Liver (tissue), 7 donors: ENCODE measurements at regions not wholly inside any gene's neighbourhood (a gene's known extent, or its start where the extent isn't known, plus 50 kb on each side); places are given as distances from the start of the nearest gene placed in this dataset.

Source experiments
- DNase-seq: peaks from one replicate; pipeline ENCODE4 v3.0.0-alpha.2; 2017; ENCODE audit warnings: low spot score
- H3K27ac ChIP-seq, 2 donors: one replicate each; pipeline ENCODE4 v1.7.0; 2013; ENCODE audit warnings: inconsistent platforms in 2 of 2, low read length in 2 of 2, control low read depth in 1 of 2, low read depth in 1 of 2, mild to moderate bottlenecking in 1 of 2
- H3K27me3 ChIP-seq, 4 donors: one replicate each; pipeline versions ENCODE4 v1.6.1 to v1.7.0; 2013; ENCODE audit warnings: low read length in 3 of 4, inconsistent platforms in 1 of 4, mild to moderate bottlenecking in 1 of 4, moderate library complexity in 1 of 4; ENCODE audit not compliant: control insufficient read depth in 4 of 4, insufficient read depth in 4 of 4
- H3K36me3 ChIP-seq, 4 donors: one replicate each; pipeline versions ENCODE4 v1.6.1 to v1.7.0; 2013; ENCODE audit warnings: low read length in 3 of 4, mild to moderate bottlenecking in 3 of 4, low read depth in 1 of 4, moderate library complexity in 1 of 4; ENCODE audit not compliant: control insufficient read depth in 4 of 4, insufficient read depth in 3 of 4
- H3K4me1 ChIP-seq, 4 donors: one replicate each; pipeline versions ENCODE4 v1.6.1 to v1.7.0; 2013; ENCODE audit warnings: low read length in 3 of 4, mild to moderate bottlenecking in 3 of 4, moderate library complexity in 1 of 4; ENCODE audit not compliant: control insufficient read depth in 4 of 4, insufficient read depth in 4 of 4
- H3K4me3 ChIP-seq, 3 donors: one replicate each; pipeline versions ENCODE4 v1.6.1 to v1.7.0; 2013; ENCODE audit warnings: low read length in 3 of 3, control low read depth in 1 of 3, low read depth in 1 of 3, mild to moderate bottlenecking in 1 of 3
- H3K9ac ChIP-seq, 2 donors: one replicate each; pipeline ENCODE4 v1.7.0; 2013; ENCODE audit warnings: low read length in 2 of 2, mild to moderate bottlenecking in 2 of 2, moderate library complexity in 2 of 2, control low read depth in 1 of 2, low read depth in 1 of 2
- H3K9me3 ChIP-seq, 4 donors: one replicate each; pipeline versions ENCODE4 v1.6.1 to v1.7.0; 2013; ENCODE audit warnings: low read length in 3 of 4; ENCODE audit not compliant: control insufficient read depth in 4 of 4
- EGR1 ChIP-seq, 2 donors: IDR thresholded peaks; 2 replicates each; pipeline ENCODE4 v1.6.1; 2016 to 2018; ENCODE audit warnings: antibody characterized with exemption in 2 of 2, low read depth in 2 of 2
- FOXA1 ChIP-seq: IDR thresholded peaks from 2 replicates; pipeline ENCODE4 v1.6.1; 2016; ENCODE audit warnings: antibody characterized with exemption
- FOXA2 ChIP-seq: IDR thresholded peaks from 2 replicates; pipeline ENCODE4 v1.6.1; 2016; ENCODE audit warnings: antibody characterized with exemption
- HNF4A ChIP-seq, 2 donors: conservative IDR thresholded peaks; 2 replicates each; pipeline ENCODE4 v1.6.1; 2016; ENCODE audit warnings: antibody characterized with exemption in 2 of 2, mild to moderate bottlenecking in 2 of 2
- HNF4G ChIP-seq: IDR thresholded peaks from 2 replicates; pipeline ENCODE4 v1.6.1; 2016; ENCODE audit warnings: antibody characterized with exemption
- MAX ChIP-seq: IDR thresholded peaks from 2 replicates; pipeline ENCODE4 v1.6.1; 2016; ENCODE audit warnings: antibody characterized with exemption
- NR2F2 ChIP-seq: IDR thresholded peaks from 2 replicates; pipeline ENCODE4 v1.6.1; 2016; ENCODE audit warnings: antibody characterized with exemption
- RAD21 ChIP-seq, 2 donors: IDR thresholded peaks; 2 replicates each; pipeline ENCODE4 v1.6.1; 2016; ENCODE audit warnings: antibody characterized with exemption in 2 of 2, mild to moderate bottlenecking in 2 of 2
- RXRA ChIP-seq, 2 donors: IDR thresholded peaks; 2 replicates each; pipeline ENCODE4 v1.6.1; 2017 to 2018; ENCODE audit warnings: antibody characterized with exemption in 2 of 2, mild to moderate bottlenecking in 1 of 2
- TAF1 ChIP-seq: conservative IDR thresholded peaks from 2 replicates; pipeline ENCODE4 v1.6.1; 2016; ENCODE audit warnings: antibody characterized with exemption, mild to moderate bottlenecking
- ZBTB33 ChIP-seq: IDR thresholded peaks from 2 replicates; pipeline ENCODE4 v1.6.1; 2016; ENCODE audit warnings: antibody characterized with exemption
- WGBS: extraction: QIAGEN DNeasy Blood & Tissue Kit; methylation state at CpG from one replicate; pipeline ENCODE4 v1.1.7; 2013; 5-methylcytosine and 5-hydroxymethylcytosine counted together
- donor health status: healthy.
- donor health status: healthy.
- donor health status: healthy.
- donor health status: healthy.

- no peaks in the 10 kb centered on the region for H3K9me3 ChIP-seq
- peaks cover 0 to 3% (median 0%) of the 10 kb centered on the region in 4 donors for H3K27me3 ChIP-seq
- no peaks in the 10 kb centered on the region for H3K36me3 ChIP-seq
- DNase-seq: no peak
- H3K27ac ChIP-seq: no peak overlapping the region
- TF ChIP-seq HNF4A (conservative IDR thresholded peaks at IDR 0.05) (no peak), MAX (no peak), ZBTB33 (no peak), NR2F2 (no peak), FOXA2 (no peak), EGR1 (IDR thresholded peaks at IDR 0.05; ENCODE audit: low read depth in 2 of 2) (no peak), HNF4G (no peak), RAD21 (IDR thresholded peaks at IDR 0.05) (no peak), FOXA1 (no peak)
- WGBS: 59% methylated on average over 7 of the region's 7 CpGs
- H3K4me1 ChIP-seq: no peaks in the 10 kb centered on the region
- H3K4me3 ChIP-seq: no peak overlapping the region
- no peak overlapping the region for H3K9ac ChIP-seq
Measured at GRCh38 chr2:80896576-80896975, 592.0 kb upstream of the LRRTM1 start.

- TF ChIP-seq MAX (no peak), FOXA1 (no peak), RXRA (IDR thresholded peaks at IDR 0.05) (no peak), TAF1 (no peak)
- no peak overlapping the region for H3K4me3 ChIP-seq
- no peak overlapping the region for H3K27ac ChIP-seq
- no peak overlapping the region for H3K9ac ChIP-seq
- 72% methylated on average over 3 of the region's 3 CpGs for WGBS
- H3K27me3 ChIP-seq: peaks cover 0 to 3% (median 0%) of the 10 kb centered on the region in 4 donors
- no peaks in the 10 kb centered on the region for H3K36me3 ChIP-seq
- H3K4me1 ChIP-seq: no peaks in the 10 kb centered on the region
- DNase-seq: no peak
- no peaks in the 10 kb centered on the region for H3K9me3 ChIP-seq
Measured at GRCh38 chr2:80894486-80894885, 589.9 kb upstream of the LRRTM1 start.

- no peak overlapping the region for H3K27ac ChIP-seq
- TF ChIP-seq FOXA2: no peak
- no peaks in the 10 kb centered on the region for H3K4me1 ChIP-seq
- 59% methylated on average over 2 of the region's 2 CpGs for WGBS
- H3K27me3 ChIP-seq: peaks cover 0 to 3% (median 0%) of the 10 kb centered on the region in 4 donors
- H3K9me3 ChIP-seq: no peaks in the 10 kb centered on the region
- H3K4me3 ChIP-seq: no peak overlapping the region
- H3K9ac ChIP-seq: no peak overlapping the region
- no peak for DNase-seq
- no peaks in the 10 kb centered on the region for H3K36me3 ChIP-seq
Measured at GRCh38 chr2:80893711-80894110, 589.2 kb upstream of the LRRTM1 start.

GRCh38 chr2:80889009-80889408 lies 584.5 kb upstream of the LRRTM1 start:
- Histone ChIP-seq H3K9me3 (no peaks in the 10 kb centered on the region), H3K4me3 (no peak overlapping the region), H3K4me1 (no peaks in the 10 kb centered on the region), H3K9ac (no peak overlapping the region), H3K27me3 (no peaks in the 10 kb centered on the region), H3K27ac (no peak overlapping the region), H3K36me3 (no peaks in the 10 kb centered on the region)
- no peak for TF ChIP-seq HNF4G
- TF ChIP-seq EGR1 (IDR thresholded peaks at IDR 0.05; ENCODE audit: low read depth in 2 of 2): no peak
- no peak for DNase-seq
- 30% methylated on average over 2 of the region's 2 CpGs for WGBS
